ENCODE measurements at regions not wholly inside any gene's neighbourhood (a gene's known extent, or its start where the extent isn't known, plus 50 kb on each side); places are given as distances from the start of the nearest gene placed in this dataset.
A peak's percentile ranks its signal among the peaks of the same experiment; 100 is the strongest.

- no peak for TF ChIP-seq CTCF (IDR thresholded peaks at IDR 0.05; ENCODE audit: extremely low read depth, insufficient read depth, missing control alignments)
- in situ Hi-C loops (cut with MboI; ENCODE audit: low pct_unique_long_range_greater_than_20kb, low sequenced_read_pairs, unreplicated experiment) = no loop called here
- DNase-seq (ENCODE audit: low spot score) = no peak
Observed at GRCh38 chr13:64934569-64935362, 2295.4 kb downstream of the PCDH9 start.

- DNase-seq (ENCODE audit: low spot score) = no peak
- in situ Hi-C loops (cut with MboI; ENCODE audit: low pct_unique_long_range_greater_than_20kb, low sequenced_read_pairs, unreplicated experiment) = no loop called here
- no peak for TF ChIP-seq CTCF (IDR thresholded peaks at IDR 0.05; ENCODE audit: extremely low read depth, insufficient read depth, missing control alignments)
Observed at GRCh38 chr13:64930636-64931035, 2299.5 kb downstream of the PCDH9 start.

GRCh38 chr13:64928696-64929499 is 2301.2 kb downstream of the PCDH9 start:
- no peak for TF ChIP-seq CTCF (IDR thresholded peaks at IDR 0.05; ENCODE audit: extremely low read depth, insufficient read depth, missing control alignments)
- peak; percentile 22 for DNase-seq (ENCODE audit: low spot score)
- in situ Hi-C loops (cut with MboI; ENCODE audit: low pct_unique_long_range_greater_than_20kb, low sequenced_read_pairs, unreplicated experiment) = no loop called here

- in situ Hi-C loops (cut with MboI; ENCODE audit: low pct_unique_long_range_greater_than_20kb, low sequenced_read_pairs, unreplicated experiment) = no loop called here
- DNase-seq (ENCODE audit: low spot score) = no peak
- TF ChIP-seq CTCF (IDR thresholded peaks at IDR 0.05; ENCODE audit: extremely low read depth, insufficient read depth, missing control alignments) = no peak
Observed at GRCh38 chr13:64925727-64926126, 2304.4 kb downstream of the PCDH9 start.

- no peak for DNase-seq (ENCODE audit: low spot score)
- in situ Hi-C loops (cut with MboI; ENCODE audit: low pct_unique_long_range_greater_than_20kb, low sequenced_read_pairs, unreplicated experiment) = no loop called here
- TF ChIP-seq CTCF (IDR thresholded peaks at IDR 0.05; ENCODE audit: extremely low read depth, insufficient read depth, missing control alignments) = no peak
Observed at GRCh38 chr13:64925284-64925683, 2304.9 kb downstream of the PCDH9 start.

- no peak for TF ChIP-seq CTCF (IDR thresholded peaks at IDR 0.05; ENCODE audit: extremely low read depth, insufficient read depth, missing control alignments)
- no peak for DNase-seq (ENCODE audit: low spot score)
- in situ Hi-C loops (cut with MboI; ENCODE audit: low pct_unique_long_range_greater_than_20kb, low sequenced_read_pairs, unreplicated experiment) = no loop called here
Observed at GRCh38 chr13:64924401-64924800, 2305.7 kb downstream of the PCDH9 start.

Measured in GM13977 (cell line).